Loucy (cell line): ENCODE measurements at regions not wholly inside any gene's neighbourhood (a gene's known extent, or its start where the extent isn't known, plus 50 kb on each side); places are given as distances from the start of the nearest gene placed in this dataset.

Source experiments
- H2AFZ ChIP-seq: fragments of 200-600 bp; sonication (generic); 2 replicates; pipeline ENCODE4 v1.6.0; 2016; ENCODE audit warnings: antibody characterized with exemption, mild to moderate bottlenecking, low read length, moderate library complexity
- H3F3A ChIP-seq: fragments of 200-600 bp; 2 replicates; pipeline ENCODE4 v1.6.0; 2016; ENCODE audit warnings: antibody characterized with exemption, low read depth, mild to moderate bottlenecking
- H3K27me3 ChIP-seq: fragments of 200-600 bp; sonication (generic); 2 replicates; pipeline ENCODE4 v1.6.1; 2014; ENCODE audit warnings: low read length, mild to moderate bottlenecking; ENCODE audit not compliant: insufficient read depth, poor library complexity, severe bottlenecking
- H3K36me3 ChIP-seq: fragments of 200-600 bp; sonication (generic); 2 replicates; pipeline ENCODE4 v1.6.1; 2016; ENCODE audit warnings: low read length; ENCODE audit not compliant: insufficient read depth
- H3K4me1 ChIP-seq: fragments of 200-600 bp; sonication (generic); 2 replicates; pipeline ENCODE4 v1.5.1; 2014; ENCODE audit warnings: low read length, mild to moderate bottlenecking; ENCODE audit not compliant: insufficient read depth, poor library complexity, severe bottlenecking
- H3K4me2 ChIP-seq: fragments of 200-600 bp; sonication (generic); 2 replicates; pipeline ENCODE4 v1.6.0; 2014; ENCODE audit warnings: antibody characterized with exemption, low read length, low read depth, mild to moderate bottlenecking; ENCODE audit not compliant: poor library complexity, severe bottlenecking
- H3K4me3 ChIP-seq: fragments of 200-600 bp; sonication (generic); 2 replicates; pipeline ENCODE4 v1.5.1; 2014; ENCODE audit warnings: low read length, mild to moderate bottlenecking, mixed read lengths; ENCODE audit not compliant: poor library complexity, severe bottlenecking
- H3K79me2 ChIP-seq: fragments of 200-600 bp; sonication (generic); 2 replicates; pipeline ENCODE4 v1.6.1; 2014; ENCODE audit warnings: low read length; ENCODE audit not compliant: insufficient read depth
- H3K9ac ChIP-seq: fragments of 200-600 bp; sonication (generic); 2 replicates; pipeline ENCODE4 v1.6.0; 2014; ENCODE audit warnings: mild to moderate bottlenecking, low read depth, low read length, moderate library complexity; ENCODE audit not compliant: poor library complexity, severe bottlenecking
- H3K9me2 ChIP-seq: fragments of 200-600 bp; sonication (generic); replicated peaks from 2 replicates; pipeline ENCODE4 v1.6.1; 2016; ENCODE audit warnings: low read depth, low read length, mixed read lengths
- H3K9me3 ChIP-seq: fragments of 200-600 bp; sonication (generic); 2 replicates; pipeline ENCODE4 v1.6.1; 2014; ENCODE audit warnings: mild to moderate bottlenecking, antibody characterized with exemption, low read length, low read depth; ENCODE audit not compliant: insufficient read depth
- H4K20me1 ChIP-seq: fragments of 200-600 bp; sonication (generic); 2 replicates; pipeline ENCODE4 v1.6.0; 2014; ENCODE audit warnings: antibody characterized with exemption, low read length, mild to moderate bottlenecking; ENCODE audit not compliant: insufficient read depth, poor library complexity, severe bottlenecking
- EZH2phosphoT487 ChIP-seq: fragments of 200-600 bp; IDR thresholded peaks from 2 replicates; pipeline ENCODE4 v1.6.1; 2018; ENCODE audit warnings: antibody characterized with exemption, mild to moderate bottlenecking, moderate library complexity, borderline replicate concordance
- TF ChIP-seq, protein P1 (sequence below): fragments of 200-600 bp; sonication (generic); conservative IDR thresholded peaks from 2 replicates; pipeline ENCODE4 v1.5.1; 2014; ENCODE audit warnings: mild to moderate bottlenecking, antibody characterized with exemption, low read length

DNA sequence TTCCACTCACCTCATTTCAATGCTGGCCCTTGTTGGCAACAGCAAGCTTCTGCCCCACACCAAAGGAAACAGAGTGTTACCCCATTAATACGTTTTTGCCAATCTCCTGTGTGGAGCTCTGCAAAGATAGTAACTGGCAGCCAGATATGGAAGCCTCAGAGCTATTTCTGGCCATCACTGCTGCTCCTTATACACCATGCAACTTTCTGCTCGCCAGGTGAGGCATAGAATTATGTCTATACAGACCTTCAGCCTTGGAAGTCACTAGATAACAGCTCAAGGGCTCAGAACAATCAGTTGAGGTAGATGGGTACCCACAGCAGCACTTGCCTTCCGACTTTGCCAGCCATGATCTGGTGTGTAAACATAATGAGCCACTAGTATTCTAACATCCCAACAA, 214.8 kb upstream of the ALG10B start:
- Histone ChIP-seq H4K20me1 (no peaks in the 10 kb centered on the region), H3K9me2 (no peaks in the 10 kb centered on the region), H2AFZ (no peak overlapping the region), H3K9ac (no peak overlapping the region), H3K4me2 (no peak overlapping the region), H3K36me3 (no peaks in the 10 kb centered on the region), H3K4me3 (no peak overlapping the region), H3F3A (no peaks in the 10 kb centered on the region), H3K27me3 (no peaks in the 10 kb centered on the region), H3K4me1 (no peaks in the 10 kb centered on the region), H3K79me2 (no peaks in the 10 kb centered on the region), H3K9me3 (no peaks in the 10 kb centered on the region)
- TF ChIP-seq EZH2phosphoT487 = no peak
- TF ChIP-seq, protein P1, sequence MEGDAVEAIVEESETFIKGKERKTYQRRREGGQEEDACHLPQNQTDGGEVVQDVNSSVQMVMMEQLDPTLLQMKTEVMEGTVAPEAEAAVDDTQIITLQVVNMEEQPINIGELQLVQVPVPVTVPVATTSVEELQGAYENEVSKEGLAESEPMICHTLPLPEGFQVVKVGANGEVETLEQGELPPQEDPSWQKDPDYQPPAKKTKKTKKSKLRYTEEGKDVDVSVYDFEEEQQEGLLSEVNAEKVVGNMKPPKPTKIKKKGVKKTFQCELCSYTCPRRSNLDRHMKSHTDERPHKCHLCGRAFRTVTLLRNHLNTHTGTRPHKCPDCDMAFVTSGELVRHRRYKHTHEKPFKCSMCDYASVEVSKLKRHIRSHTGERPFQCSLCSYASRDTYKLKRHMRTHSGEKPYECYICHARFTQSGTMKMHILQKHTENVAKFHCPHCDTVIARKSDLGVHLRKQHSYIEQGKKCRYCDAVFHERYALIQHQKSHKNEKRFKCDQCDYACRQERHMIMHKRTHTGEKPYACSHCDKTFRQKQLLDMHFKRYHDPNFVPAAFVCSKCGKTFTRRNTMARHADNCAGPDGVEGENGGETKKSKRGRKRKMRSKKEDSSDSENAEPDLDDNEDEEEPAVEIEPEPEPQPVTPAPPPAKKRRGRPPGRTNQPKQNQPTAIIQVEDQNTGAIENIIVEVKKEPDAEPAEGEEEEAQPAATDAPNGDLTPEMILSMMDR = no peak

DNA sequence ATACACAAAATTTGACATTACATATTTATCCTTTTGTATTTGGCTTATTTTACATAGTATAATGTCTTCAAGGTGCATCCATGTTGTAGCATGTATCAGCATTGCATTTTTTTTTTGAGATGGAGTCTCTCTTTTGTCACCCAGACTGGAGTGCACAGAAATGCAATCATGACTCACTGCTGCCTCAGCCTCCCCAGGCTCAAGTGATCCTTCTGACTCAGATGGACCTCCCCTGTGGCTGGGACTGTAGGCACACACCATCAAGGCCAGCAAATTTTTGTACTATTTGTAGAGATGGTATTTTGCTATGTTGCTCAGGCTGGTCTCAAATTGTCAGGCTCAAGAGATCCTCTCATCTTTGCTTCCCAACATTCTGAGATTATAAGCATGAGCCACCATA, 214.4 kb upstream of the ALG10B start:
- H3F3A ChIP-seq = no peaks in the 10 kb centered on the region
- H3K27me3 ChIP-seq = no peaks in the 10 kb centered on the region
- no peaks in the 10 kb centered on the region for H3K4me1 ChIP-seq
- no peaks in the 10 kb centered on the region for H3K36me3 ChIP-seq
- H3K9ac ChIP-seq = no peak overlapping the region
- TF ChIP-seq EZH2phosphoT487 = no peak
- TF ChIP-seq, protein P1 = no peak
- H4K20me1 ChIP-seq = no peaks in the 10 kb centered on the region
- no peak overlapping the region for H3K4me2 ChIP-seq
- H3K9me3 ChIP-seq = no peaks in the 10 kb centered on the region
- no peaks in the 10 kb centered on the region for H3K9me2 ChIP-seq
- H3K4me3 ChIP-seq = no peak overlapping the region
- H3K79me2 ChIP-seq = no peaks in the 10 kb centered on the region
- no peak overlapping the region for H2AFZ ChIP-seq

DNA sequence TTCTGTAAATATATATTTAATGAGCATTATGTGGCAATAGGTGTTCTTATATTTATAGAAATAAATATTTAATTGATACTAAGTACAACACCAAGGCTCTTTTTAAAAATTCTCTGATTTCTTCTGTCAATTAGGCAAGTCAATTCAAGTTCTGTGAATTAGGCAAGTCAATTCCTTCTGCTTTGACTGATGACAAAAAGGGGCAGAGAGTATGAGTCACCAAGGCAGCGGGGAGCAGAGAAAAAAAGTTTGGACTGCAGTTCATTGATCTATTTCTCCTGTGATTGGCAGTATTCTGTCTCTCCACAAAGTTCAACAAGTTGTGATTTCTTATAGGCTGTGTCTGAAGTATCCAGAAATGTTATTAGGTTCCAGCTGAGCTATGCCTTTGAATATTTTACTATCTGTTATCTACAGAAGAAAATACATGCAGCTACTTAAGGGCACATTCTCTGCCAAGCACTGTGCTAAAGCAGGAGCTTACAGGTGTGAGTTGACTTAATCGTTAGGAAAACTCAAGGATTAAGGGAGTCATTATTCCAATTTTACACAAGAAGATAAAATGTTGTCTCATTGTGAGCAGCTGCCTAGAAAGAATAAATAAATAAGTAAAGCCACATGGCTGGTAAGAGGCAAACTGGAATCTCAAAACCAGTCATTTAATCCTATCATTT, 206.4 kb upstream of the ALG10B start:
- Histone ChIP-seq H2AFZ (no peak overlapping the region), H3K79me2 (no peaks in the 10 kb centered on the region), H3K27me3 (no peaks in the 10 kb centered on the region), H3K36me3 (no peaks in the 10 kb centered on the region), H3K9me3 (no peaks in the 10 kb centered on the region), H3K4me2 (no peak overlapping the region), H3K9ac (no peak overlapping the region), H3F3A (no peaks in the 10 kb centered on the region), H3K4me3 (no peak overlapping the region), H3K4me1 (no peaks in the 10 kb centered on the region), H4K20me1 (no peaks in the 10 kb centered on the region), H3K9me2 (no peaks in the 10 kb centered on the region)
- no peak for TF ChIP-seq EZH2phosphoT487
- TF ChIP-seq, protein P1 = no peak
